ENCODE measurements at regions not wholly inside any gene's neighbourhood (a gene's known extent, or its start where the extent isn't known, plus 50 kb on each side); places are given as distances from the start of the nearest gene placed in this dataset.

GRCh38 chr6:44732243-44732642 lies 344.7 kb downstream of the CDC5L start:
- H3K4me2 ChIP-seq (ENCODE audit: control insufficient read depth, extremely low read depth, insufficient read depth, low read depth, low read length), result no peak overlapping the region
- H3K9me3 ChIP-seq (ENCODE audit: control insufficient read depth, low read depth, low read length), result no peaks in the 10 kb centered on the region
- no peak for DNase-seq (ENCODE audit: low read depth, low spot score)
- H3K36me3 ChIP-seq (ENCODE audit: control insufficient read depth in 2 of 2, extremely low read depth in 1 of 2, insufficient read depth in 2 of 2, low read length in 2 of 2), result no peaks in the 10 kb centered on the region
- H3K4me1 ChIP-seq (ENCODE audit: control insufficient read depth, extremely low read depth, insufficient read depth, low read length), result no peaks in the 10 kb centered on the region
- no peaks in the 10 kb centered on the region for H3K27me3 ChIP-seq (ENCODE audit: control insufficient read depth, extremely low read depth, insufficient read depth, low read length)
- no peak overlapping the region for H3K9ac ChIP-seq (ENCODE audit: control insufficient read depth, extremely low read depth, insufficient read depth, low read length)
- no peaks in the 10 kb centered on the region for H3K79me2 ChIP-seq (ENCODE audit: control insufficient read depth, insufficient read depth, low read length)
- no peak overlapping the region for H2AFZ ChIP-seq (ENCODE audit: control insufficient read depth, low read length)
- dilution Hi-C loops (cut with MboI; ENCODE audit: extremely low pct_ligation_motif_present, low sequenced_read_pairs), result no loop called here
- H3K27ac ChIP-seq (ENCODE audit: control insufficient read depth, insufficient read depth, low read length), result no peak overlapping the region
- no peak for TF ChIP-seq EZH2 (IDR thresholded peaks at IDR 0.05; ENCODE audit: low read length)
- TF ChIP-seq, protein P1, sequence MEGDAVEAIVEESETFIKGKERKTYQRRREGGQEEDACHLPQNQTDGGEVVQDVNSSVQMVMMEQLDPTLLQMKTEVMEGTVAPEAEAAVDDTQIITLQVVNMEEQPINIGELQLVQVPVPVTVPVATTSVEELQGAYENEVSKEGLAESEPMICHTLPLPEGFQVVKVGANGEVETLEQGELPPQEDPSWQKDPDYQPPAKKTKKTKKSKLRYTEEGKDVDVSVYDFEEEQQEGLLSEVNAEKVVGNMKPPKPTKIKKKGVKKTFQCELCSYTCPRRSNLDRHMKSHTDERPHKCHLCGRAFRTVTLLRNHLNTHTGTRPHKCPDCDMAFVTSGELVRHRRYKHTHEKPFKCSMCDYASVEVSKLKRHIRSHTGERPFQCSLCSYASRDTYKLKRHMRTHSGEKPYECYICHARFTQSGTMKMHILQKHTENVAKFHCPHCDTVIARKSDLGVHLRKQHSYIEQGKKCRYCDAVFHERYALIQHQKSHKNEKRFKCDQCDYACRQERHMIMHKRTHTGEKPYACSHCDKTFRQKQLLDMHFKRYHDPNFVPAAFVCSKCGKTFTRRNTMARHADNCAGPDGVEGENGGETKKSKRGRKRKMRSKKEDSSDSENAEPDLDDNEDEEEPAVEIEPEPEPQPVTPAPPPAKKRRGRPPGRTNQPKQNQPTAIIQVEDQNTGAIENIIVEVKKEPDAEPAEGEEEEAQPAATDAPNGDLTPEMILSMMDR (optimal IDR thresholded peaks at IDR 0.05 in 1 of 3, IDR thresholded peaks at IDR 0.05 in 1 of 3, conservative IDR thresholded peaks at IDR 0.05 in 1 of 3; ENCODE audit: extremely low read depth in 1 of 3, insufficient read depth in 2 of 3, low read length in 3 of 3), result no peak
- FAIRE-seq, result no peak
- no peaks in the 10 kb centered on the region for H3K9me1 ChIP-seq (ENCODE audit: control insufficient read depth, extremely low read depth, insufficient read depth, low read length)
- H4K20me1 ChIP-seq (ENCODE audit: control insufficient read depth, extremely low read depth, insufficient read depth, low read length), result no peaks in the 10 kb centered on the region
- H3K4me3 ChIP-seq (ENCODE audit: control insufficient read depth in 2 of 3, extremely low read depth in 1 of 3, insufficient read depth in 2 of 3, low read depth in 1 of 3, low read length in 3 of 3), result no peak overlapping the region

DNA sequence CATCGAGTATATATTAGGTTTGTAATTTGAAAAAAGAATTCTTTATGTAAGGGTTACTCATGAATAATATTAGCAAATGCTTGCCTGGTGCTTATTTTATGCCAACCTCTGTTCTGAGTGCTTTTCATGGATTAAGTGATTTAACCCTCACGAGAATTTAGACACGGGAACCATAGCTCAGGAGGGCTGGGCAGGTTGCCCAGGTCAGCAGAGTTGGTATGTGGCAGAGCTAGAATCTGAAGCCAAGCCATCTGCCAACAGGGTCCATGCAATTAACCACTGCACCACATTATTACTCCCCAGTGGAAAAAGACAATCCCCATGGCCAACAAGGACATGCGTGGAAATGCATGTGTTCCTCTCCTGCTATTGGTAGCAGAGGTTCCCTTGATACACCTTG lies 345.6 kb downstream of the CDC5L start:
- H4K20me1 ChIP-seq (ENCODE audit: control insufficient read depth, extremely low read depth, insufficient read depth, low read length), result no peaks in the 10 kb centered on the region
- no peak for FAIRE-seq

More for the DNA sequence above, 345.6 kb downstream of the CDC5L start:
- Histone ChIP-seq H3K4me1 (ENCODE audit: control insufficient read depth, extremely low read depth, insufficient read depth, low read length) (no peaks in the 10 kb centered on the region), H3K4me2 (ENCODE audit: control insufficient read depth, extremely low read depth, insufficient read depth, low read depth, low read length) (no peak overlapping the region), H3K9me1 (ENCODE audit: control insufficient read depth, extremely low read depth, insufficient read depth, low read length) (no peaks in the 10 kb centered on the region), H3K4me3 (ENCODE audit: control insufficient read depth in 2 of 3, extremely low read depth in 1 of 3, insufficient read depth in 2 of 3, low read depth in 1 of 3, low read length in 3 of 3) (no peak overlapping the region), H3K9me3 (ENCODE audit: control insufficient read depth, low read depth, low read length) (no peaks in the 10 kb centered on the region), H3K79me2 (ENCODE audit: control insufficient read depth, insufficient read depth, low read length) (no peaks in the 10 kb centered on the region), H3K27ac (ENCODE audit: control insufficient read depth, insufficient read depth, low read length) (no peak overlapping the region), H2AFZ (ENCODE audit: control insufficient read depth, low read length) (no peak overlapping the region), H3K36me3 (ENCODE audit: control insufficient read depth in 2 of 2, extremely low read depth in 1 of 2, insufficient read depth in 2 of 2, low read length in 2 of 2) (no peaks in the 10 kb centered on the region), H3K9ac (ENCODE audit: control insufficient read depth, extremely low read depth, insufficient read depth, low read length) (no peak overlapping the region), H3K27me3 (ENCODE audit: control insufficient read depth, extremely low read depth, insufficient read depth, low read length) (no peaks in the 10 kb centered on the region)
- no peak for TF ChIP-seq EZH2 (IDR thresholded peaks at IDR 0.05; ENCODE audit: low read length)
- TF ChIP-seq, protein P1 (optimal IDR thresholded peaks at IDR 0.05 in 1 of 3, IDR thresholded peaks at IDR 0.05 in 1 of 3, conservative IDR thresholded peaks at IDR 0.05 in 1 of 3; ENCODE audit: extremely low read depth in 1 of 3, insufficient read depth in 2 of 3, low read length in 3 of 3), result no peak
- dilution Hi-C loops (cut with MboI; ENCODE audit: extremely low pct_ligation_motif_present, low sequenced_read_pairs), result no loop called here
- no peak for DNase-seq (ENCODE audit: low read depth, low spot score)
